ENCODE measurements at regions not wholly inside any gene's neighbourhood (a gene's known extent, or its start where the extent isn't known, plus 50 kb on each side); places are given as distances from the start of the nearest gene placed in this dataset.
A peak's percentile ranks its signal among the peaks of the same experiment; 100 is the strongest.

- no TSS peak for BruUV-seq (replicated peaks)
- Histone ChIP-seq H3K4me1 (ENCODE audit: control insufficient read depth, insufficient read depth, low read length) (peaks cover 32% of the 10 kb centered on the region), H3K27me3 (ENCODE audit: control insufficient read depth, insufficient read depth, low read length) (no peaks in the 10 kb centered on the region), H3K4me3 (ENCODE audit: low read depth in 2 of 2, low read length in 2 of 2) (no peak overlapping the region), H3K9me3 (ENCODE audit: control insufficient read depth, insufficient read depth, low read depth, low read length) (no peaks in the 10 kb centered on the region), H3K36me3 (ENCODE audit: control insufficient read depth, insufficient read depth, low read length) (no peaks in the 10 kb centered on the region), H3K27ac (ENCODE audit: low read length) (peak overlapping the region; percentile 70)
- ATAC-seq (peak; percentile 63), DNase-seq (ENCODE audit: low read depth, low spot score) (no peak)
- ChIA-PET POLR2A (no interaction called here), CTCF (interaction anchor here (0.9 kb wide), 1 partner anchor 318 kb away, joined by 3 read pairs; no protein-coding TSS in a partner anchor)
- TF ChIP-seq TCF7L2 (IDR thresholded peaks at IDR 0.05; ENCODE audit: low read depth, low read length) (no peak), SIN3A (IDR thresholded peaks at IDR 0.05; ENCODE audit: borderline replicate concordance, insufficient read depth, low read depth, low read length) (no peak), CTCF (IDR thresholded peaks at IDR 0.05) (no peak)
- intact Hi-C loops (cut with micrococcal nuclease; ENCODE audit: unreplicated experiment), result no loop called here
- in situ Hi-C loops (cut with HindIII; ENCODE audit: low pct_unique_long_range_greater_than_20kb, low sequenced_read_pairs), result no loop called here
Observed at GRCh38 chr7:17619196-17619818, 320.9 kb downstream of the AHR start.

GRCh38 chr7:17620566-17620965 is 319.7 kb downstream of the SNX13 start:
- intact Hi-C loops (cut with micrococcal nuclease; ENCODE audit: unreplicated experiment), result no loop called here
- ATAC-seq, result no peak
- ChIA-PET CTCF (no interaction called here), POLR2A (no interaction called here)
- in situ Hi-C loops (cut with HindIII; ENCODE audit: low pct_unique_long_range_greater_than_20kb, low sequenced_read_pairs), result no loop called here
- Histone ChIP-seq H3K4me1 (ENCODE audit: control insufficient read depth, insufficient read depth, low read length) (peaks cover 38% of the 10 kb centered on the region), H3K27ac (ENCODE audit: low read length) (peak overlapping the region; percentile 70; the same call in 1 of the 2 replicates), H3K9me3 (ENCODE audit: control insufficient read depth, insufficient read depth, low read depth, low read length) (no peaks in the 10 kb centered on the region), H3K4me3 (ENCODE audit: low read depth in 2 of 2, low read length in 2 of 2) (no peak overlapping the region), H3K36me3 (ENCODE audit: control insufficient read depth, insufficient read depth, low read length) (no peaks in the 10 kb centered on the region), H3K27me3 (ENCODE audit: control insufficient read depth, insufficient read depth, low read length) (no peaks in the 10 kb centered on the region)
- BruUV-seq (replicated peaks), result no TSS peak
- no peak for DNase-seq (ENCODE audit: low read depth, low spot score)
- TF ChIP-seq POLR2AphosphoS5 (IDR thresholded peaks at IDR 0.05; ENCODE audit: low read depth, low read length) (no peak), REST (IDR thresholded peaks at IDR 0.05; ENCODE audit: insufficient read depth in 1 of 2, low read depth in 2 of 2, low read length in 1 of 2) (no peak), CTCF (IDR thresholded peaks at IDR 0.05) (no peak), TCF7L2 (IDR thresholded peaks at IDR 0.05; ENCODE audit: low read depth, low read length) (no peak), SIN3A (IDR thresholded peaks at IDR 0.05; ENCODE audit: borderline replicate concordance, insufficient read depth, low read depth, low read length) (no peak)
